Activated B cell treated with CpG ODN at 0.5 μM for 24 hours (primary cell): ENCODE measurements at regions not wholly inside any gene's neighbourhood (a gene's known extent, or its start where the extent isn't known, plus 50 kb on each side); places are given as distances from the start of the nearest gene placed in this dataset.

Experiments
- ATAC-seq: fragments of 200-7000 bp; cut with Tn5 transposase; one replicate; pipeline ENCODE4 v1.10.0; 2021; ENCODE audit warnings: low read depth, mild to moderate bottlenecking, moderate library complexity
- CTCF ChIA-PET: fragments of 350-600 bp; sonication (Branson Sonifier 250); formaldehyde crosslinking; loops from one replicate; lab custom pipeline; 2021; ENCODE audit warnings: antibody characterized with exemption; lab: Charles Lee
- POLR2A ChIA-PET: fragments of 350-600 bp; sonication (Branson Sonifier 250); formaldehyde crosslinking; loops from one replicate; lab custom pipeline; 2021; ENCODE audit warnings: antibody characterized with exemption; lab: Charles Lee
- DNase-seq: peaks from one replicate; pipeline ENCODE4 v3.0.0; 2022
- H3K27ac Mint-ChIP-seq: one replicate; pipeline ENCODE4 v1.8.0; 2020; ENCODE audit warnings: mixed read lengths
- H3K27me3 Mint-ChIP-seq: one replicate; pipeline ENCODE4 v1.8.0; 2021; ENCODE audit warnings: mixed read lengths
- H3K36me3 Mint-ChIP-seq: one replicate; pipeline ENCODE4 v1.8.0; 2021; ENCODE audit warnings: low read depth, mixed read lengths
- H3K4me1 Mint-ChIP-seq: one replicate; pipeline ENCODE4 v1.8.0; 2021; ENCODE audit warnings: mixed read lengths
- H3K4me3 Mint-ChIP-seq: one replicate; pipeline ENCODE4 v1.8.0; 2020; ENCODE audit warnings: mild to moderate bottlenecking, mixed read lengths
- H3K9me3 Mint-ChIP-seq: one replicate; pipeline ENCODE4 v1.8.0; 2020; ENCODE audit warnings: mixed read lengths
- intact Hi-C: fragments of 100-400 bp; cut with micrococcal nuclease; formaldehyde crosslinking; loops from one replicate; pipeline ENCODE4 v1.15.1; 2024
- TF ChIP-seq, protein P1 (sequence below): fragments of 200-600 bp; IDR thresholded peaks from one replicate; pipeline ENCODE4 v1.8.0; 2022; ENCODE audit warnings: antibody characterized with exemption, mild to moderate bottlenecking

DNA sequence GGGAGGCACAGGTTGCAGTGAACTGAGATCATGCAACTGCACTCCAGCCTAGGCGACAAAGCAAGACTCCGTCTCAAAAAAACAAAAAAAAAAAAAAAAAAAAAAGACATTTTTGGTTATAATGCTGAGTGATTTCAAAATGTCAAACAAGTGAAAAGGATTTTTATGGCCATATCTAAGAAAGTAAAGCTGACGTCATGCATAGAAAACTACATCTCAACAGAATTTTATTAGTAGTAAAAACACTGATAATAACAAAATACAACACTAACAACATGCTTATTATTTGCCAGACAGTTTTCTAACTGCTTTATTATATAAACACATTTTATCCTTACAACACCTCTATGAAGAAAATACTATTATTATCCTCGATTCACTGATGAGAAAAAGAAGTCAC, 833.0 kb upstream of the WWC1 start:
- Mint-ChIP-seq H3K27me3 (no peaks in the 10 kb centered on the region), H3K36me3 (no peaks in the 10 kb centered on the region), H3K9me3 (peaks cover 6% of the 10 kb centered on the region), H3K4me1 (no peaks in the 10 kb centered on the region), H3K27ac (no peak overlapping the region), H3K4me3 (no peak overlapping the region)
- TF ChIP-seq, protein P1, sequence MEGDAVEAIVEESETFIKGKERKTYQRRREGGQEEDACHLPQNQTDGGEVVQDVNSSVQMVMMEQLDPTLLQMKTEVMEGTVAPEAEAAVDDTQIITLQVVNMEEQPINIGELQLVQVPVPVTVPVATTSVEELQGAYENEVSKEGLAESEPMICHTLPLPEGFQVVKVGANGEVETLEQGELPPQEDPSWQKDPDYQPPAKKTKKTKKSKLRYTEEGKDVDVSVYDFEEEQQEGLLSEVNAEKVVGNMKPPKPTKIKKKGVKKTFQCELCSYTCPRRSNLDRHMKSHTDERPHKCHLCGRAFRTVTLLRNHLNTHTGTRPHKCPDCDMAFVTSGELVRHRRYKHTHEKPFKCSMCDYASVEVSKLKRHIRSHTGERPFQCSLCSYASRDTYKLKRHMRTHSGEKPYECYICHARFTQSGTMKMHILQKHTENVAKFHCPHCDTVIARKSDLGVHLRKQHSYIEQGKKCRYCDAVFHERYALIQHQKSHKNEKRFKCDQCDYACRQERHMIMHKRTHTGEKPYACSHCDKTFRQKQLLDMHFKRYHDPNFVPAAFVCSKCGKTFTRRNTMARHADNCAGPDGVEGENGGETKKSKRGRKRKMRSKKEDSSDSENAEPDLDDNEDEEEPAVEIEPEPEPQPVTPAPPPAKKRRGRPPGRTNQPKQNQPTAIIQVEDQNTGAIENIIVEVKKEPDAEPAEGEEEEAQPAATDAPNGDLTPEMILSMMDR: no peak
- CTCF ChIA-PET: no interaction called here
- ATAC-seq (no peak), DNase-seq (no peak)
- POLR2A ChIA-PET: no interaction called here
- intact Hi-C loops: no loop called here

GRCh38 chr5:167460449-167461020, 830.9 kb upstream of the WWC1 start:
- Mint-ChIP-seq H3K9me3 (peaks cover 6% of the 10 kb centered on the region), H3K27me3 (no peaks in the 10 kb centered on the region), H3K27ac (no peak overlapping the region), H3K4me1 (no peaks in the 10 kb centered on the region), H3K4me3 (no peak overlapping the region), H3K36me3 (no peaks in the 10 kb centered on the region)
- CTCF ChIA-PET: no interaction called here
- intact Hi-C loops: no loop called here
- TF ChIP-seq, protein P1: no peak
- POLR2A ChIA-PET: no interaction called here
- ATAC-seq (no peak), DNase-seq (no peak)

GRCh38 chr5:167463939-167464338, 827.5 kb upstream of the WWC1 start:
- Mint-ChIP-seq H3K4me1 (no peaks in the 10 kb centered on the region), H3K4me3 (no peak overlapping the region), H3K27ac (no peak overlapping the region), H3K27me3 (no peaks in the 10 kb centered on the region), H3K36me3 (no peaks in the 10 kb centered on the region), H3K9me3 (peaks cover 5% of the 10 kb centered on the region)
- TF ChIP-seq, protein P1: no peak
- POLR2A ChIA-PET: no interaction called here
- intact Hi-C loops: no loop called here
- ATAC-seq (no peak), DNase-seq (no peak)
- CTCF ChIA-PET: no interaction called here

- TF ChIP-seq, protein P1: no peak
- Mint-ChIP-seq H3K27ac (no peak overlapping the region), H3K9me3 (peaks cover 2% of the 10 kb centered on the region), H3K4me1 (no peaks in the 10 kb centered on the region), H3K36me3 (no peaks in the 10 kb centered on the region), H3K27me3 (no peaks in the 10 kb centered on the region), H3K4me3 (no peak overlapping the region)
- CTCF ChIA-PET: no interaction called here
- ATAC-seq (no peak), DNase-seq (no peak)
- POLR2A ChIA-PET: no interaction called here
- intact Hi-C loops: no loop called here
These were observed 824.5 kb upstream of the WWC1 start for GRCh38 chr5:167466992-167467391.

- CTCF ChIA-PET: no interaction called here
- intact Hi-C loops: no loop called here
- ATAC-seq: no peak
These were observed 818.8 kb upstream of the WWC1 start for GRCh38 chr5:167472566-167473108.

More at GRCh38 chr5:167472566-167473108, 818.8 kb upstream of the WWC1 start:
- no peak for DNase-seq
- no peaks in the 10 kb centered on the region for H3K36me3 Mint-ChIP-seq
- no peak overlapping the region for H3K27ac Mint-ChIP-seq
- POLR2A ChIA-PET: no interaction called here
- H3K4me1 Mint-ChIP-seq: no peaks in the 10 kb centered on the region
- no peaks in the 10 kb centered on the region for H3K27me3 Mint-ChIP-seq
- H3K9me3 Mint-ChIP-seq: no peaks in the 10 kb centered on the region
- no peak overlapping the region for H3K4me3 Mint-ChIP-seq
- TF ChIP-seq, protein P1: no peak
